ENCODE measurements at regions not wholly inside any gene's neighbourhood (a gene's known extent, or its start where the extent isn't known, plus 50 kb on each side); places are given as distances from the start of the nearest gene placed in this dataset.

DNA sequence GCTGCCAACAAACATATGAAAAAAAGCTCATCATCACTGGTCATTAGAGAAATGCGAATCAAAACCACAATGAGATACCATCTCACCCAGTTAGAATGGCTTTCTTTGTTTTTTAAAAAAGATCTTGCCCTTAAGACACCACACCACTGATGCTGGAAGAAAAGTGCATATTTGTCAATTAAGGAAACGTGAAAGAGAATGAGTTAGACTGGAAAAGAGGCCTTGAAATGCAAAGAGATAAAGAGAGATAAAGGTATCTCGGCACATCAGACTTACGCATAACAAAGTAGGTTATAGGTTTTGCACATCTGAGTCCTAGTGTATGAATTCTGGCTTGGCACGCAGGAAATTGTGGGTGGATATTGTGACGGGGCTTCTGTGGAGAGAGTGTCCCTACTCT is 149.5 kb downstream of the MTX2 start:
- no peaks in the 10 kb centered on the region for H3K9me3 ChIP-seq

DNA sequence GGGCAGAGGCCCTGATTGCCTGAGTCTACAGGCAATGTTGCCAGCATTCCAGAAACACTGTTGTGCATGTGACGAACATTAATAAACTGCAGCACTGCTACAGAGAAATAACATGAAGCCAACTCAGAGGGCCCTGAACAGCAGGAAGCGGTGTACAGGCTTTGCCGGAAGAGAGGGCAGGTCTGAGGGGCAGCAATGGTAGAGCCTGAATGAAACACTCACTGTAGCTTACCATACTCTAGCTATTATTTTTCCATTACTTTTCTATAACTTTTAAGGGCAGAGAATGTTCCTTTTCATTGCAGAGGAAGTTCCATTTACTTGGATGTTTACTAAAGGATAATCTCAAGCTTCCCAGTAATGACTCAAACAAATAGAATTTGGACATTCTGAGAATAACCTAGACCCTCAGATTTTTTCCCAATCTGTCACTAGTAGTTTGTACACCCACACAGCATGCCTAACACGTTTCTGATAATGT is 150.4 kb downstream of the MTX2 start:
- no peak for TF ChIP-seq POLR2A (IDR thresholded peaks at IDR 0.05)
- no peak for TF ChIP-seq CTCF (IDR thresholded peaks at IDR 0.05)
- Histone ChIP-seq H3K4me1 (no peaks in the 10 kb centered on the region), H3K27me3 (no peaks in the 10 kb centered on the region), H3K4me3 (no peak overlapping the region), H3K9me3 (no peaks in the 10 kb centered on the region), H3K36me3 (no peaks in the 10 kb centered on the region), H3K27ac (no peak overlapping the region)
- DNase-seq = no peak

More for the DNA sequence above, 149.5 kb downstream of the MTX2 start:
- Histone ChIP-seq H3K27me3 (no peaks in the 10 kb centered on the region), H3K4me1 (no peaks in the 10 kb centered on the region), H3K4me3 (no peak overlapping the region), H3K36me3 (no peaks in the 10 kb centered on the region), H3K27ac (no peak overlapping the region)
- no peak for DNase-seq
- TF ChIP-seq CTCF (IDR thresholded peaks at IDR 0.05) (no peak), POLR2A (IDR thresholded peaks at IDR 0.05) (no peak)

GRCh38 chr2:176421297-176422050 is 152.2 kb downstream of the MTX2 start:
- H3K4me1 ChIP-seq = no peaks in the 10 kb centered on the region
- TF ChIP-seq CTCF (IDR thresholded peaks at IDR 0.05) (no peak), POLR2A (IDR thresholded peaks at IDR 0.05) (no peak)
- H3K4me3 ChIP-seq = no peak overlapping the region
- no peak overlapping the region for H3K27ac ChIP-seq
- no peaks in the 10 kb centered on the region for H3K9me3 ChIP-seq
- no peaks in the 10 kb centered on the region for H3K36me3 ChIP-seq
- H3K27me3 ChIP-seq = no peaks in the 10 kb centered on the region
- no peak for DNase-seq

- Histone ChIP-seq H3K4me1 (no peaks in the 10 kb centered on the region), H3K36me3 (no peaks in the 10 kb centered on the region), H3K27me3 (no peaks in the 10 kb centered on the region), H3K27ac (no peak overlapping the region), H3K9me3 (no peaks in the 10 kb centered on the region), H3K4me3 (no peak overlapping the region)
- no peak for DNase-seq
- TF ChIP-seq POLR2A (IDR thresholded peaks at IDR 0.05) (no peak), CTCF (IDR thresholded peaks at IDR 0.05) (no peak)
Observed at GRCh38 chr2:176423819-176424218, 154.6 kb downstream of the MTX2 start.

DNA sequence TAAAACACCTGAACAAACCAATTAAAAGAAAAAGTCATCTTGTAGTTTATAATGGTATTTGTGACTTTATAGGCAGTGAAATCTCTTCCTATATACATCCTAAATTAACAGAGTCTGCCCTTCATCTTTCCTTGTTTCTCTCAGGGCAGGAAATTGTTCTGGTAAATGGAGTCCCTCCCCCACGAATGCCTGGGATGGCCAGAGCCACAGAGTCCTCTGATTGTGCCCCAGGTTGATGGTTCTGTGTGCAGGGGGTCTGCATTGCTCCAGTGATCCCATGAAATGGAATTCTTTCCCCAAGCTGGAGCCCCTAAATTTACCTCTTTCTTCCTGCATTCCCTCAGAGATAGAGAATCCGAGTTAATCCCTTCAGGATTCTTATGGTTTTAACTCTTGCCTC is 155.5 kb downstream of the MTX2 start:
- TF ChIP-seq CTCF (IDR thresholded peaks at IDR 0.05) = no peak
- no peak for TF ChIP-seq POLR2A (IDR thresholded peaks at IDR 0.05)
- Histone ChIP-seq H3K4me1 (no peaks in the 10 kb centered on the region), H3K27ac (no peak overlapping the region), H3K36me3 (no peaks in the 10 kb centered on the region), H3K4me3 (no peak overlapping the region), H3K9me3 (no peaks in the 10 kb centered on the region), H3K27me3 (no peaks in the 10 kb centered on the region)
- no peak for DNase-seq

Data from Peyer's patch (tissue), 4 donors.